Trophoblast cell (in vitro differentiated cells and primary cell): ENCODE measurements at regions not wholly inside any gene's neighbourhood (a gene's known extent, or its start where the extent isn't known, plus 50 kb on each side); places are given as distances from the start of the nearest gene placed in this dataset.

ENCODE experiments used
- DNase-seq, 2 donors: peaks; one replicate each; pipeline ENCODE4 v3.0.0-alpha.2; 2016
- H2AFZ ChIP-seq: 2 replicates; pipeline ENCODE4 v1.6.1; 2013; ENCODE audit warnings: low read length, moderate library complexity, mild to moderate bottlenecking; ENCODE audit not compliant: insufficient read depth, poor library complexity
- H2AK5ac ChIP-seq: 2 replicates; pipeline ENCODE4 v1.6.1; 2013; ENCODE audit warnings: mild to moderate bottlenecking, low read length
- H2BK120ac ChIP-seq: 2 replicates; pipeline ENCODE4 v1.6.1; 2013; ENCODE audit warnings: low read length, mild to moderate bottlenecking, moderate library complexity; ENCODE audit not compliant: insufficient read depth, poor library complexity
- H2BK12ac ChIP-seq: 2 replicates; pipeline ENCODE4 v1.6.1; 2013; ENCODE audit warnings: mild to moderate bottlenecking, low read length, moderate library complexity
- H2BK5ac ChIP-seq: 2 replicates; pipeline ENCODE4 v1.6.1; 2013; ENCODE audit warnings: low read length, low read depth, moderate library complexity, mild to moderate bottlenecking; ENCODE audit not compliant: poor library complexity
- H3K14ac ChIP-seq: 2 replicates; pipeline ENCODE4 v1.6.1; 2013; ENCODE audit warnings: mild to moderate bottlenecking, low read length
- H3K18ac ChIP-seq: 2 replicates; pipeline ENCODE4 v1.6.1; 2013; ENCODE audit warnings: mild to moderate bottlenecking, low read length
- H3K23ac ChIP-seq: 2 replicates; pipeline ENCODE4 v1.6.1; 2013; ENCODE audit warnings: low read length
- H3K27ac ChIP-seq: 2 replicates; pipeline ENCODE4 v1.5.1; 2013; ENCODE audit warnings: low read depth, mild to moderate bottlenecking, inconsistent platforms, low read length, moderate library complexity
- H3K27me3 ChIP-seq: 2 replicates; pipeline ENCODE4 v1.6.1; 2013; ENCODE audit warnings: inconsistent platforms, mild to moderate bottlenecking, low read length, moderate library complexity; ENCODE audit not compliant: insufficient read depth
- H3K36me3 ChIP-seq, 2 experiments: 1 replicate in 1 of 2; 2 replicates in 1 of 2; pipeline ENCODE4 v1.6.1; 2013; ENCODE audit warnings: low read length in 2 of 2, mild to moderate bottlenecking in 2 of 2, moderate library complexity in 1 of 2; ENCODE audit not compliant: insufficient read depth in 2 of 2, control insufficient read depth in 1 of 2
- H3K4ac ChIP-seq: 2 replicates; pipeline ENCODE4 v1.6.1; 2013; ENCODE audit warnings: low read depth, mild to moderate bottlenecking, low read length, moderate library complexity
- H3K4me1 ChIP-seq, 2 experiments: 1 replicate in 1 of 2; 2 replicates in 1 of 2; pipeline ENCODE4 v1.6.1; 2013; ENCODE audit warnings: low read length in 2 of 2, mild to moderate bottlenecking in 2 of 2, moderate library complexity in 1 of 2; ENCODE audit not compliant: insufficient read depth in 2 of 2, control insufficient read depth in 1 of 2
- H3K4me2 ChIP-seq: 2 replicates; pipeline ENCODE4 v1.6.1; 2013; ENCODE audit warnings: inconsistent platforms, mild to moderate bottlenecking, low read length, moderate library complexity
- H3K4me3 ChIP-seq: 2 replicates; pipeline ENCODE4 v1.5.1; 2013; ENCODE audit warnings: mild to moderate bottlenecking, low read depth, low read length, inconsistent platforms
- H3K79me1 ChIP-seq: one replicate; pipeline ENCODE4 v1.6.1; 2013; ENCODE audit warnings: low read length
- H3K79me2 ChIP-seq: 2 replicates; pipeline ENCODE4 v1.6.1; 2013; ENCODE audit warnings: low read length, mild to moderate bottlenecking; ENCODE audit not compliant: control insufficient read depth, insufficient read depth, poor library complexity
- H3K9ac ChIP-seq: 2 replicates; pipeline ENCODE4 v1.6.1; 2013; ENCODE audit warnings: mild to moderate bottlenecking, low read length
- H3K9me3 ChIP-seq: 2 replicates; pipeline ENCODE4 v1.6.1; 2013; ENCODE audit warnings: low read depth, mild to moderate bottlenecking, control low read depth, inconsistent platforms, low read length; ENCODE audit not compliant: insufficient read depth
- H4K12ac ChIP-seq: 2 replicates; pipeline ENCODE4 v1.6.1; 2013; ENCODE audit warnings: low read depth, mild to moderate bottlenecking, low read length, moderate library complexity
- H4K8ac ChIP-seq: 2 replicates; pipeline ENCODE4 v1.6.1; 2013; ENCODE audit warnings: low read depth, mild to moderate bottlenecking, low read length, moderate library complexity
- H4K91ac ChIP-seq: one replicate; pipeline ENCODE4 v1.6.1; 2013; ENCODE audit warnings: low read depth, mild to moderate bottlenecking, low read length, moderate library complexity
- WGBS: extraction: QIAGEN DNeasy Blood & Tissue Kit; methylation state at CpG from one replicate; pipeline ENCODE4 v1.1.7; 2013; ENCODE audit warnings: missing lambda C conversion rate; ENCODE audit not compliant: insufficient read length, insufficient coverage; ENCODE audit errors: extremely low coverage; 5-methylcytosine and 5-hydroxymethylcytosine counted together

DNA sequence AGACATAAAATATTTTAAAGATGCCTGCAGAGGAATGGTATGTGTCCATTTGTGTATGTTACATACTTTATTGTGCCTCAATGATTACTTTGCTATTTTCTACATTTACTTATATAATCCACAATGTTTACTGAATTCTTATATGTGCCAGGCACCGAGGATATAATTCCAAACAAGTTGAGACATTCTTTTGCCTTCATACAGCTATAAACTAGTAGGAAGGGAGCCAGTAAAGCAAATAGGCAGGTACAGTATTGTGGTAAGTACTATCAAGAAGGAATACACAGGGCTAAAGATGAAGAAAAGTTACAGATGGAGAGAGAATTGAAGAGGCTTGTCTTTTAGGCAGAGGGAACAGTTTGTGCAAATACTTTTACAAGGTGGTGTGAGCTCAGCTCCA lies 131.6 kb downstream of the DISP1 start:
- Histone ChIP-seq H3K4ac (no peak overlapping the region), H3K27ac (no peak overlapping the region), H3K14ac (no peak overlapping the region), H4K8ac (no peak overlapping the region), H3K36me3 (peaks cover 0 to 5% of the 10 kb centered on the region in 2 experiments), H3K79me2 (no peaks in the 10 kb centered on the region), H3K79me1 (no peaks in the 10 kb centered on the region), H3K4me2 (no peak overlapping the region), H3K18ac (no peak overlapping the region), H2BK12ac (no peak overlapping the region), H2BK120ac (no peak overlapping the region), H3K4me3 (no peak overlapping the region), H2AK5ac (no peak overlapping the region), H4K12ac (no peak overlapping the region), H3K27me3 (no peaks in the 10 kb centered on the region), H3K9ac (no peak overlapping the region), H3K23ac (no peak overlapping the region), H2AFZ (no peak overlapping the region), H4K91ac (no peak overlapping the region), H3K9me3 (no peaks in the 10 kb centered on the region), H2BK5ac (no peak overlapping the region), H3K4me1 (no peaks in the 10 kb centered on the region)
- no CpG with 5 or more reads among the region's 1 CpG for WGBS
- DNase-seq, result no peak

DNA sequence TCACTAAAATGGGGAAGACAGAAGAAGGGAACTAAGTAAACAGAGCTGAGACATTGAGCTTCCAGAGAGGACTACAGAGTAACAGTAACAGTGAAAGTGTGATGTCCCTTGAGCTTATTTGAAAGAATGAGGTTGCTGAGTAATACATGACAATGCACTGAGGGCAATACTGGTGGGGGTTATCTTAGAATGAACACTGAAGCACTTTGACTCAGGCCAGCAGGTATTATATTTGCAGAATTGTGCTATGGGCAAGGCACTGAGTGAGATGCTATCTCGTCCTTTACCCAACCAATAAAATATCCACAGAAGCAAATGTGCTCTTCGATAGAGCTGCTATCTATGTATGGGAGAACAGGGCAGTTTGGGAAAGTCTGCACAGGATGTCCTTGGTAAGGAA lies 133.2 kb downstream of the DISP1 start:
- Histone ChIP-seq H3K9ac (no peak overlapping the region), H3K27me3 (no peaks in the 10 kb centered on the region), H3K4me3 (no peak overlapping the region), H3K9me3 (no peaks in the 10 kb centered on the region), H2AK5ac (no peak overlapping the region), H2BK12ac (no peak overlapping the region), H3K18ac (no peak overlapping the region), H3K4me1 (no peaks in the 10 kb centered on the region), H3K36me3 (peaks cover 0 to 1% of the 10 kb centered on the region in 2 experiments), H3K79me1 (no peaks in the 10 kb centered on the region), H2BK5ac (no peak overlapping the region), H4K8ac (no peak overlapping the region), H3K4ac (no peak overlapping the region), H4K91ac (no peak overlapping the region), H2BK120ac (no peak overlapping the region), H3K27ac (no peak overlapping the region), H2AFZ (no peak overlapping the region), H3K79me2 (no peaks in the 10 kb centered on the region), H3K4me2 (no peak overlapping the region), H3K23ac (no peak overlapping the region), H4K12ac (no peak overlapping the region), H3K14ac (no peak overlapping the region)
- no CpG with 5 or more reads among the region's 2 CpGs for WGBS
- DNase-seq, result peak; percentile 65 to 83

DNA sequence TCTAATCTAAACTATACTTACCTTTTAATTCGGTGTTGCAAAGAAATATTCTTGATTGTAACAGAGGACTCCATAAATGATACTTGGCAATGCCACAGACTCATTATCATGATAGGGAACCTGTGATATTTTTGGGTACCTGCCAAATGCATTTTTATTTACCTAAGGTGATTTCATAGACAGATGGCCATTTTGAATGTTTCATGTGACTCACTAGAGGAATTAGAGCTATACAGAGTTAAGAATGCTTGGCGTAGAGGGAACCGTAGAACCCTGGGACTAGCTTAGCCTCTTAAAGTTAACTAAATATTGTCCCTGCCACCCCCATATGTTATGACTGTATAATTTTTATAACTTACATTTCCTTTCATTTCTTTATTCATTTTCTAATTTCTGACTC lies 136.1 kb downstream of the DISP1 start:
- Histone ChIP-seq H4K8ac (no peak overlapping the region), H2BK120ac (no peak overlapping the region), H3K27ac (no peak overlapping the region), H3K18ac (no peak overlapping the region), H4K12ac (no peak overlapping the region), H3K4me3 (no peak overlapping the region), H2BK5ac (no peak overlapping the region), H3K27me3 (no peaks in the 10 kb centered on the region), H3K23ac (no peak overlapping the region), H4K91ac (no peak overlapping the region), H3K79me2 (no peaks in the 10 kb centered on the region), H3K4me1 (peaks cover 0 to under 1% of the 10 kb centered on the region in 2 experiments), H3K9ac (no peak overlapping the region), H2AFZ (no peak overlapping the region), H3K79me1 (no peaks in the 10 kb centered on the region), H2AK5ac (no peak overlapping the region), H3K36me3 (no peaks in the 10 kb centered on the region), H2BK12ac (no peak overlapping the region), H3K4ac (no peak overlapping the region), H3K14ac (no peak overlapping the region), H3K4me2 (no peak overlapping the region), H3K9me3 (no peaks in the 10 kb centered on the region)
- no peak for DNase-seq
- WGBS, result no CpG with 5 or more reads among the region's 3 CpGs

DNA sequence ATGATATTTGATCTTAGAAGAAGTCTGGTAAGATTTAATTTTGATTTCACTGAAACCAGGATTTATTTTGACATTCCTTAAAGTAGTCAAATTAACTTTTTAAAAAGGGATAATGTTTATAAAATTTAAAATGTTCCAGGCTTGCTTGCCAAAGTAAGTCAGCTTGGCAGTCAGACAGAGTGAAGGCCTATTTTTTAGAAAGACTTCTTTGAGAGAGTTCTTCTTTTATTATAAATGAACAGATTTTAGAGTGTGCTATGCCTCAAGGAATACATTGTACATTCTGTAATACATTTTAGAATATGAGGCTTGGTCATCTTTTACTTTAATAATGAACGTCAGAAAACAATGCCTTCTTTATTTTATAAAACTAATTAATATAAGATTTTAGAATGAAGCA lies 138.7 kb downstream of the DISP1 start:
- WGBS, result no CpG with 5 or more reads among the region's 1 CpG
- Histone ChIP-seq H2BK120ac (no peak overlapping the region), H3K4me2 (no peak overlapping the region), H4K8ac (no peak overlapping the region), H3K4me3 (no peak overlapping the region), H3K36me3 (no peaks in the 10 kb centered on the region), H4K91ac (no peak overlapping the region), H3K4ac (no peak overlapping the region), H3K27me3 (no peaks in the 10 kb centered on the region), H4K12ac (no peak overlapping the region), H3K4me1 (peaks cover 0 to 3% of the 10 kb centered on the region in 2 experiments), H3K23ac (no peak overlapping the region), H2BK12ac (no peak overlapping the region), H3K27ac (no peak overlapping the region), H3K9ac (no peak overlapping the region), H3K9me3 (no peaks in the 10 kb centered on the region), H3K79me2 (no peaks in the 10 kb centered on the region), H2AFZ (no peak overlapping the region), H2BK5ac (no peak overlapping the region), H3K18ac (no peak overlapping the region), H3K14ac (no peak overlapping the region), H3K79me1 (no peaks in the 10 kb centered on the region), H2AK5ac (no peak overlapping the region)
- DNase-seq, result no peak
